HepG2 (cell line): ENCODE measurements at regions not wholly inside any gene's neighbourhood (a gene's known extent, or its start where the extent isn't known, plus 50 kb on each side); places are given as distances from the start of the nearest gene placed in this dataset.

Experiments used
- ATAC-seq: fragments of 200-7000 bp; cut with Tn5 transposase; 3 replicates; pipeline ENCODE4 v1.9.1; 2020; ENCODE audit warnings: mild to moderate bottlenecking, moderate library complexity
- BruUV-seq: library from RNA; stranded (reverse); fragments of 400-500 nt; replicated peaks from 2 replicates; lab custom pipeline; 2021; lab: Mats Ljungman, UMichigan
- CTCF ChIA-PET: fragments of 300-600 bp; formaldehyde crosslinking; extraction: SDS; loops from one replicate; lab custom pipeline; 2021; ENCODE audit warnings: low total read pairs, inconsistent platforms, low intra/inter-chr PET ratio; lab: Yijun Ruan, JAX
- POLR2A ChIA-PET: fragments of 350-600 bp; sonication (Branson Sonifier 250); formaldehyde crosslinking; loops from one replicate; lab custom pipeline; 2020; ENCODE audit warnings: antibody characterized with exemption, inconsistent platforms; lab: Yijun Ruan, JAX
- DNase-seq: peaks from one replicate; pipeline ENCODE4 v3.0.0-alpha.2; 2015; ENCODE audit warnings: low spot score
- FAIRE-seq: peaks from 3 replicates; lab custom pipeline; 2011; peaks lifted over from hg19 to GRCh38; lab: Jason Lieb, UNC
- H2AFZ ChIP-seq: one replicate; pipeline ENCODE4 v1.6.1; 2011; ENCODE audit warnings: low read length, inconsistent platforms
- H3K27ac ChIP-seq: fragments of 300-600 bp; 3 replicates; pipeline ENCODE4 v1.8.0; 2011; ENCODE audit warnings: mixed run types, mild to moderate bottlenecking, mixed read lengths, low read length, inconsistent platforms; ENCODE audit not compliant: insufficient read depth; ENCODE audit errors: extremely low read length
- H3K27me3 ChIP-seq, 2 experiments: fragments of 200-600 bp in 1 of 2; 2 replicates in 1 of 2; 3 replicates in 1 of 2; pipeline versions ENCODE4 v1.6.0 to v1.8.0; 2011; ENCODE audit warnings: low read length in 2 of 2, mild to moderate bottlenecking in 2 of 2, moderate library complexity in 2 of 2, inconsistent platforms in 1 of 2; ENCODE audit not compliant: insufficient read depth in 2 of 2, control insufficient read depth in 1 of 2
- H3K36me3 ChIP-seq, 2 experiments: fragments of 200-600 bp in 1 of 2; replicated peaks in 1 of 2; 2 replicates in 1 of 2; 3 replicates in 1 of 2; pipeline versions ENCODE4 v1.5.1 to v1.8.0; 2011; ENCODE audit warnings: low read length in 2 of 2, inconsistent platforms in 1 of 2; ENCODE audit not compliant: insufficient read depth in 2 of 2, control insufficient read depth in 1 of 2
- H3K4me1 ChIP-seq: 2 replicates; pipeline ENCODE4 v1.5.1; 2012; ENCODE audit warnings: low read length, inconsistent platforms; ENCODE audit not compliant: insufficient read depth
- H3K4me2 ChIP-seq: 2 replicates; pipeline ENCODE4 v1.6.0; 2011; ENCODE audit warnings: low read depth, low read length, inconsistent platforms
- H3K4me3 ChIP-seq, 3 experiments: fragments of 200-600 bp in 1 of 3; sonication (generic), shearing (Covaris generic) in 1 of 3; replicated peaks in 1 of 3; 2 replicates each; pipeline ENCODE4 v1.5.1; 2011 to 2016; ENCODE audit warnings: low read length in 3 of 3, inconsistent platforms in 2 of 3, low read depth in 2 of 3, mild to moderate bottlenecking in 2 of 3, control low read depth in 1 of 3, mixed read lengths in 1 of 3; ENCODE audit not compliant: insufficient read depth in 1 of 3
- H3K79me2 ChIP-seq: one replicate; pipeline ENCODE4 v1.6.1; 2011; ENCODE audit warnings: low read length, inconsistent platforms; ENCODE audit not compliant: insufficient read depth
- H3K9ac ChIP-seq: 2 replicates; pipeline ENCODE4 v1.6.0; 2011; ENCODE audit warnings: mild to moderate bottlenecking, low read depth, low read length, inconsistent platforms; ENCODE audit not compliant: insufficient read depth
- H3K9me3 ChIP-seq: 2 replicates; pipeline ENCODE4 v1.5.1; 2012; ENCODE audit warnings: mild to moderate bottlenecking, low read length
- H4K20me1 ChIP-seq: 2 replicates; pipeline ENCODE4 v1.6.0; 2011; ENCODE audit warnings: inconsistent platforms, mild to moderate bottlenecking, low read length, moderate library complexity; ENCODE audit not compliant: insufficient read depth
- BHLHE40 ChIP-seq: IDR thresholded peaks from 2 replicates; pipeline ENCODE4 v1.6.1; 2011; ENCODE audit warnings: low read length, improper control_type of control experiment
- MAX ChIP-seq: IDR thresholded peaks from 2 replicates; pipeline ENCODE4 v1.6.1; 2012; ENCODE audit warnings: inconsistent platforms
- REPIN1 ChIP-seq: sonication (generic); formaldehyde crosslinking; IDR thresholded peaks from 2 replicates; pipeline ENCODE4 v1.8.0; 2022; ENCODE audit warnings: missing genetic modification reagents, low read depth, mild to moderate bottlenecking, borderline replicate concordance
- SKI ChIP-seq: fragments of 450-650 bp; IDR thresholded peaks from one replicate; pipeline ENCODE4 v1.6.1; 2018; ENCODE audit warnings: mild to moderate bottlenecking; ENCODE audit not compliant: partially characterized antibody
- SKIL ChIP-seq: sonication (generic); formaldehyde crosslinking; IDR thresholded peaks from 2 replicates; pipeline ENCODE4 v1.8.0; 2022; ENCODE audit warnings: missing genetic modification reagents, mild to moderate bottlenecking, moderate library complexity, borderline replicate concordance
- SP5 ChIP-seq: IDR thresholded peaks from 2 replicates; pipeline ENCODE4 v1.6.1; 2016; ENCODE audit warnings: low read depth, borderline replicate concordance
- ZNF598 ChIP-seq: sonication (generic); formaldehyde crosslinking; IDR thresholded peaks from 2 replicates; pipeline ENCODE4 v1.5.1; 2020; ENCODE audit warnings: mild to moderate bottlenecking, missing genetic modification reagents, borderline replicate concordance
- ZNF605 ChIP-seq: sonication (generic); formaldehyde crosslinking; IDR thresholded peaks from 2 replicates; pipeline ENCODE4 v1.8.0; 2022; ENCODE audit warnings: mild to moderate bottlenecking, missing genetic modification reagents
- ZNF7 ChIP-seq: IDR thresholded peaks from 2 replicates; pipeline ENCODE4 v1.6.1; 2016; ENCODE audit warnings: missing biosample characterization, missing genetic modification reagents
- ZNF784 ChIP-seq: sonication (generic); formaldehyde crosslinking; IDR thresholded peaks from 2 replicates; pipeline ENCODE4 v1.5.1; 2020; ENCODE audit warnings: missing genetic modification reagents, mild to moderate bottlenecking, borderline replicate concordance
- WGBS: methylation state at CpG from one replicate; pipeline ENCODE4 v1.1.6; 2017; ENCODE audit warnings: low lambda C conversion rate; 5-methylcytosine and 5-hydroxymethylcytosine counted together
- in situ Hi-C: cut with HindIII; loops from 2 replicates; pipeline ENCODE4 v1.10.0; 2017; ENCODE audit warnings: low pct_unique_long_range_greater_than_20kb; ENCODE audit not compliant: extremely low pct_ligation_motif_present
- intact Hi-C: fragments of 100-400 bp; cut with micrococcal nuclease; formaldehyde crosslinking; loops from one replicate; pipeline ENCODE4 v1.10.0; 2022; ENCODE audit not compliant: unreplicated experiment
- TF ChIP-seq, protein P1 (sequence below): sonication (generic); formaldehyde crosslinking; IDR thresholded peaks from 2 replicates; pipeline ENCODE4 v1.4.0; 2020; ENCODE audit warnings: mild to moderate bottlenecking, missing genetic modification reagents, borderline replicate concordance

DNA sequence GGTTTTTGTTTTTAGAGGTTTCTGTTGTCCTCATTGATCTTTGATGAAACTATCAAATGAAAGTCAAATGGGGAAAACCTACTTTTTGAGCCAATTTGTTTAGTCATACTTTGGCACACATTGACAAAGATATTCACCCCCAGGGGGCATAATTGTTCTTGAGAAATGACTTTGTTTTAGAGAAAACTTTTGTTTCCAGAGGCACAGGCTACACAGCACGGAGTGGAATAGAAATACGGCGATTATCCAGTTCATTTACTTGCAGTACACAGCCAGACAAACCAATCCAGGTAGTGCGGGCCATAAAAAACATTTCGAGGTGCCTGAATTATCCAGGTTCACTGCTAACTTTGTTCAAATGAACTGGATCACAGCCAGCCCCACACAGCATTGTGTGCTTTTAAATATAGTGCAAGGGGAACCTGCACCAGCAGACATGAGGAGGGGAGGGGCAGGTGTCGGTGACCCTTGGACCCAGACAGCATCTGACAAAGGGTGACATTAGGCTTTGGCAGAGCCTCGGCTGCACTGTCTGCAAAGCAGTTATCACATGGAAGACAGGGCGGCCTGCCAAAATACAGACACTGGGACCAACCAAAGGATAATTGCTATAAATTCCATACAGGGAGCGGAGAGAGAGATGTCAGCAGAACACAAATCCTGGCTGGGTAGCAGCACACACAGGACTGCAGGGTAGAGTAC, 179.6 kb upstream of the NOCT start:
- in situ Hi-C loops, result no loop called here
- Histone ChIP-seq H3K9me3 (no peaks in the 10 kb centered on the region), H3K4me2 (no peak overlapping the region), H3K27ac (no peak overlapping the region), H3K4me3 (no peak overlapping the region), H3K79me2 (no peaks in the 10 kb centered on the region), H4K20me1 (no peaks in the 10 kb centered on the region), H3K27me3 (peaks cover 0 to 8% of the 10 kb centered on the region in 2 experiments; a peak in 1 of 5 replicates), H3K36me3 (no peaks in the 10 kb centered on the region), H3K9ac (no peak overlapping the region), H2AFZ (no peak overlapping the region), H3K4me1 (peaks cover 9% of the 10 kb centered on the region)
- DNase-seq (peak; percentile 65), FAIRE-seq (peak; percentile 65), ATAC-seq (peak; percentile 98)
- intact Hi-C loops, result loop anchor here (1.0 kb wide), 1 partner anchor 35 kb away; no protein-coding TSS in a partner anchor
- no TSS peak for BruUV-seq
- WGBS, result 3% methylated on average over 9 of the region's 9 CpGs
- POLR2A ChIA-PET, result no interaction called here
- CTCF ChIA-PET, result no interaction called here
- TF ChIP-seq MAX (peak; percentile 26), SKI (peak; percentile 41), SKIL (CRISPR knock-in tag) (0 out of 2 replicates have a peak, but pooled peaks have one; percentile 35), ZNF7 (peak; percentile 50; the same call in 1 of the 2 replicates), SP5 (CRISPR knock-in tag) (peak; percentile 90), ZNF598 (CRISPR knock-in tag) (0 out of 2 replicates have a peak, but pooled peaks have one; percentile 28), ZNF784 (CRISPR knock-in tag) (no peak), BHLHE40 (0 out of 2 replicates have a peak, but pooled peaks have one; percentile 7), ZNF605 (CRISPR knock-in tag) (peak; percentile 25; the same call in 1 of the 2 replicates), REPIN1 (CRISPR knock-in tag) (0 out of 2 replicates have a peak, but pooled peaks have one; percentile 62)
- TF ChIP-seq, protein P1, sequence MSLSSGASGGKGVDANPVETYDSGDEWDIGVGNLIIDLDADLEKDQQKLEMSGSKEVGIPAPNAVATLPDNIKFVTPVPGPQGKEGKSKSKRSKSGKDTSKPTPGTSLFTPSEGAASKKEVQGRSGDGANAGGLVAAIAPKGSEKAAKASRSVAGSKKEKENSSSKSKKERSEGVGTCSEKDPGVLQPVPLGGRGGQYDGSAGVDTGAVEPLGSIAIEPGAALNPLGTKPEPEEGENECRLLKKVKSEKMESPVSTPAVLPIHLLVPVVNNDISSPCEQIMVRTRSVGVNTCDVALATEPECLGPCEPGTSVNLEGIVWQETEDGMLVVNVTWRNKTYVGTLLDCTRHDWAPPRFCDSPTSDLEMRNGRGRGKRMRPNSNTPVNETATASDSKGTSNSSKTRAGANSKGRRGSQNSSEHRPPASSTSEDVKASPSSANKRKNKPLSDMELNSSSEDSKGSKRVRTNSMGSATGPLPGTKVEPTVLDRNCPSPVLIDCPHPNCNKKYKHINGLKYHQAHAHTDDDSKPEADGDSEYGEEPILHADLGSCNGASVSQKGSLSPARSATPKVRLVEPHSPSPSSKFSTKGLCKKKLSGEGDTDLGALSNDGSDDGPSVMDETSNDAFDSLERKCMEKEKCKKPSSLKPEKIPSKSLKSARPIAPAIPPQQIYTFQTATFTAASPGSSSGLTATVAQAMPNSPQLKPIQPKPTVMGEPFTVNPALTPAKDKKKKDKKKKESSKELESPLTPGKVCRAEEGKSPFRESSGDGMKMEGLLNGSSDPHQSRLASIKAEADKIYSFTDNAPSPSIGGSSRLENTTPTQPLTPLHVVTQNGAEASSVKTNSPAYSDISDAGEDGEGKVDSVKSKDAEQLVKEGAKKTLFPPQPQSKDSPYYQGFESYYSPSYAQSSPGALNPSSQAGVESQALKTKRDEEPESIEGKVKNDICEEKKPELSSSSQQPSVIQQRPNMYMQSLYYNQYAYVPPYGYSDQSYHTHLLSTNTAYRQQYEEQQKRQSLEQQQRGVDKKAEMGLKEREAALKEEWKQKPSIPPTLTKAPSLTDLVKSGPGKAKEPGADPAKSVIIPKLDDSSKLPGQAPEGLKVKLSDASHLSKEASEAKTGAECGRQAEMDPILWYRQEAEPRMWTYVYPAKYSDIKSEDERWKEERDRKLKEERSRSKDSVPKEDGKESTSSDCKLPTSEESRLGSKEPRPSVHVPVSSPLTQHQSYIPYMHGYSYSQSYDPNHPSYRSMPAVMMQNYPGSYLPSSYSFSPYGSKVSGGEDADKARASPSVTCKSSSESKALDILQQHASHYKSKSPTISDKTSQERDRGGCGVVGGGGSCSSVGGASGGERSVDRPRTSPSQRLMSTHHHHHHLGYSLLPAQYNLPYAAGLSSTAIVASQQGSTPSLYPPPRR, result no peak
